GDM1 (cell line): ENCODE measurements at regions not wholly inside any gene's neighbourhood (a gene's known extent, or its start where the extent isn't known, plus 50 kb on each side); places are given as distances from the start of the nearest gene placed in this dataset.
"Not testable (repeated sequence)": the region's sequence is repeated elsewhere in the genome, so short reads cannot be mapped to it uniquely, and the experiment has no call there.

Experiments used
- DNase-seq: peaks from one replicate; lab custom pipeline; 2025; lab: John Stamatoyannopoulos, UW

- DNase-seq, result no peak
Observed at GRCh38 chr5:39542511-39543285, 117.9 kb upstream of the DAB2 start.

DNA sequence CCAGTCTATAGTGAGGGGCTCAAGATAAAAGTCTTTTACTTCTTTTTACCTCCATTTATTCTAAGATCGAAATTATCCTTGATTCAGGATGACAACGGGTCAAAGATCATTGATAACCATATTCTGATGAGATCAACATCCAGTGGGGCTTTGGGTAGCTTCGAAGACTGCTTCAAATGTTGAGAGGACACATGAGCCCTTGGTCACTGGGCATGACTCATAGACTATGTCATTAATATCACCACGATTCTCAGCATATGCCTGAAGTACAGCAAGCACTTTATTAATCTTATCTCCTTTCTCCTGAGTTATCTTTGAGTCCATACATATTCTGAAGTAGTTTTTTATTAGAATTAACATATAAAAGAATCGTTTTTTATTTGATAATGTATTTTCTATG lies 117.1 kb upstream of the DAB2 start:
- DNase-seq, result no peak

DNA sequence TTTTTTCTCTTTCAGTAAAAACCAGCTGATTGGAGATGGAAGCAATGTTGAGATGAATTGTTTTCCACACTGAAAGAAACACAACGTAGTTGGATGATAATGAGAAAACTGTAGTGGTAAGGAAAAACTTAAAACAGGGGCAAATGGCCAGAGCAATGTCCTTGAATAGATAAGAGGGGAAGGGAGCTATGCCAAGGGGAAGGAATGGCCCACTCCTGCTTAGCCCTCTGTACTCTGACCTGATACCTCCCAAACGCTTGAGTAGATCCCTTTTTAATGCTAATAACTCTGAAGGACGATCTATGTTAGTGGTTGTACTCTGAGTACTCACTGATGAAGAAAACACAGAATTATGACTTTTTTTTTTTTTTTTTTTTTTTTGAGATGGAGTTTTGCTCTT lies 114.7 kb upstream of the DAB2 start:
- DNase-seq, result no peak

- DNase-seq, result no peak
Observed at GRCh38 chr5:39534690-39535089, 109.9 kb upstream of the DAB2 start.

DNA sequence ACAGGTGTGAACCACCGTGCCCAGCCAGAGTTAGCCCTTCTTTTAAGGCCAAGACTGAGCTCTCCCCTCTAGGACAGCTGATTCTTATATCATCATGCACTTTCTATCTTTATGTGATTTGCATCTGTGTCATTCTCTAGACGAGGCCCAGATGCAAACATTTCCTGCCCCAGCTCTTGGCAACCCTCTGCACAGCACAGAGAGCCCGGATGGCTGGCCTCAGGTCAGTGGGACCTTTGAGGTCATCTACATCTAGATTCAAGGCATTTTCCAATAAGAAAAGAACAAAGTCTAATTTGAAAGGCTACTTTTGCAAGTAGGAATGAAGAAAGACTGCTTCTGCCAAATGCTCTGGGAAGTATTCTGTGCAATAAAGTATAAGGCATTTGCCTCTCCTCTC lies 109.0 kb upstream of the DAB2 start:
- DNase-seq, result no peak

DNA sequence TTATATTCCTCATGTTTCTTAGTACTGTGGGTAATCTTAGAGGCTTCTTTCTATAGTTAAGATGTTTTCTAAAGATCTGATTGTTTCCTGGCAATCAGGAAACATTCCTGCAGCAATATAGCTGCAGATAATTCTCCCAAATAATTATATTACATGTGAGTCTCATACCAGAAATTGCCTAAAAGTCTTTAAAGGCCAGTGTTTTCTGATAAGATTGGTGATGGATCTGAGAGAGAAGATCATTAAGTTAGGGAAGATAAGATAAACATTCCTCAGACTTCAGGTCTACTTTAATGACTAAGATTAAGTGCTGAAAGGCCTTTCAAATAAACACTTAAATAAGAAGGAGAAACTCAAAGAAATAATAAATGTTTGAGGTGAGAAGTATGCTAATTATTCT lies 107.7 kb upstream of the DAB2 start:
- DNase-seq, result no peak

- no peak for DNase-seq
Observed at GRCh38 chr5:39531306-39531705, 106.5 kb upstream of the DAB2 start.

GRCh38 chr5:39526914-39527477 lies 102.2 kb upstream of the DAB2 start:
- DNase-seq, result peak; percentile 29

DNA sequence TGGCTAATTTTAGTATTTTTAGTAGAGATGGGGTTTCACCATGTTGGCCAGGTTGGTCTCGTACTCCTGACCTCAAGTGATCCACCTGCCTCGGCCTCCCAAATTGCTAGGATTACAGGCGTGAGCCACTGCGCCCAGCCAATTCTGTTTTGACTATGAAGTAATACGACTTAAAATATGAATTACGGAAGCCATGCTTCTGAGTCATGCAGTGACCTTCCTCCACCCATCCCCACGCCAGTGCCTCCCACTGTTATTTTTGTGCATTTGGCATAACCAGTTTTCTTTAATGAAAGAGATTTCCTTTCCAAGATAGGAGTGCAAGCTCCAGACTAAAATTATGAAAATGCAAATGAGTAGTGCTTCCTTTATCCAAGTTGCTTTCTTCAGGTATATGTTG lies 101.0 kb upstream of the DAB2 start:
- DNase-seq, result not testable (repeated sequence)

DNA sequence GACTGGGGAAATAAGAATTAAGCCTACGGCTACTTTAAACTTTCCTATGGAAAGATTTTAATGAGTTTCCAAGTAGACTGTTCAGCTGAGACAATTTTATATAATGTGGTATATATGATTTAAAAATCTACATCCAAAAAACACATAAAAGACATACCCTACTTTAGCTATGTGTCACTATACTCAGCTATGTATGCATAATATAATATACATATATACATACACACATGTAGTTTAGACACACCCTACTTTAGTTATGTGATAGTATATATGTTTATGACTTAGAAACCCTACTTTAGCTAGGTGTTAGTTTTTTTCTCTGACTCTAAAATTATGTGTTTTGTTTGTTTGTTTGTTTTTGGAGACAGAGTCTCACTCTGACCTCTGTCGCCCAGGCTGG lies 100.5 kb upstream of the DAB2 start:
- no peak for DNase-seq

DNA sequence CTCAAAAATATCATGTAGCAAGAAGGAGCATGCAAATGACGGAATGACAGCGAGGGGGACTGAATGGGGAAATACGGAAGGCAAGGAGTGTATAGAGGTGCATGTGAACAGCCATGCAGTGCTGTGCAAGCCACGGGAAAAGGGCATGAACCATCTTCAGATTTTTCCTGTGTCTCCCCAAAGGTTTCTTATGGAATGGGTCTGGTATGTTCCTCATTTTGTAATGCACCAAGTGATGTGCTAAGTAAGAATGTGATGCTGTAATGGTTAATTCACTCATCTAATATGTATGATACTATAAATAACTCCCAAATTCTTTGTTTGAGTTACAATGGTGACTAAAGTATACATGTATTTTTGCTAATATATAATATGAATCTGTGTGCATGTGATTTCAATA lies 99.0 kb upstream of the DAB2 start:
- DNase-seq, result no peak

DNA sequence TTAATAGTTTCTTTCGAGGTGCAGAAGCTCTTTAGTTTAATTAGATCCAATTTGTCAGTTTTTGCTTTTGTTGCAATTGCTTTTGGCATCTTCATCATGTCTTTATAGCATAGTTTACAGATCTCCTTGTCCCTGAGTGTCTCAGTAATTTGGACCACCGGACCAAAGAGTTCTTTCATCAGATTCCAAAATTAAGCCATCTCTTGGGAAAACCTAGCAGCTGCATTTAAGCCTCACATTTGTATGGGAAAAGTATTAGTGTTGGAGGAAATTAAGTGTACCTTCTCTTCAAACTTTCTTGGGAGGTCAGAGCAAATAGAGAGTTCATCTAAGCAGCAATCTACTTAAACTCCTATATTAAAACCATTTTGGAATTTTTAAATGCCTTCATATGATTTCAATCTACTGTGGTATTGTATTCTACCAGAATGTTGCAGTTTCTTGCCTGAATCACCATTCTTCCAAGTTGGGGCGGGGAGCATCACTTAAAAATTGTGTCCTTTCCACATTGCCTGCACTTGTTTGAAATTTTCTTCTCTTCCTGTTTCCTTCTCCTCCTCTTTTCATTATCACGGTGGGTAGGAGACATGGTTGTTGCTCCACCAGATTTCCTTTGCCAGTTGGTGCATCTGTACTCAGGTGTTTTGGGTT lies 97.3 kb upstream of the DAB2 start:
- DNase-seq, result no peak

DNA sequence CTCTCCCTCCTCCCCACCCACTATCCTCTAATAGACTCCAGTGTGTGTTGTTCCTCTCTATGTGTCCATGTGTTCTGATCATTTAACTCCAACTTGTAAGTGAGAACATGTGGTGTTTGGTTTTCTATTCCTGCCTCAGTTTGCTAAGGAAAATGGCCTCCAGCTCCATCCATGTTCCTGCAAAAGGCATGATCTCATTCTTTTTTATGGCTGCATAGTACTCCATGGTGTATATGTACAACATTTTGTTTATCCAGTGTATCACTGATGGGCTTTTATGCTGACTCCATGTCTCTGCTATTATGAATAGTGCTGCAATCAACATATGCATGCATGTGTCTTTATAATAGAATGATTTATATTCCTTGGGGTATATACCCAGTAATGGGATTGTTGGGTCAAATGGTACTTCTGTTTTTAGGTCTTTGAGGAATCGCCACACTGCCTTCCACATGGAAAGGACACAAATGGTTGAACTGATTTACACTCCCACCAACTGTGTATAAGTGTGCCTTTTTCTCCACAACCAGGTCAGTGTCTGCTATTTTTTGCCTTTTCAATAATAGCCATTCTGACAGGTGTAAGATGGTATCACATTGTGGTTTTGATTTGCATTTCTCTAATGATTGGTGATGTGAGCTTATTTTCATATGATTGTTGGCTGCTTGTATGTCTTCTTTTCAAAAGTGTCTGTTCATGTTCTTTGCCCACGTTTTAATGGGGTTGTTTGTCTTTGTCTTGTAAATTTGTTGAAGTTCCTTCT lies 96.5 kb upstream of the DAB2 start:
- DNase-seq, result no peak

DNA sequence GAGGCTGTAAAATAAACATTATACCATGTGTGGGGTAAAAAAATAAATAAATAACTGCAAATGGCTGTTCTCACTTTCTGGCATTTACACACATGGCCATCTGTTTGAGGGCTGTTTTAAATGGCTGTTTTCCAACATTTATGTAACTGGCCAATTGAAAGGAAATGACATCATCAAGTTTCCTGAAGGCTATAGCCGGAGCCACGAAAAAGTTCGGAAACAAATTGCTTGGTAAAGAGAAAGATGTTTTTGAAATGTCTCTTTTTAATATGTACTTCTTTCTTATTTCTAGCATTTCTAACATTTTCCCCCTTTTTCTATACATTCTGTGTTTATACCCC lies 95.4 kb upstream of the DAB2 start:
- DNase-seq, result no peak

DNA sequence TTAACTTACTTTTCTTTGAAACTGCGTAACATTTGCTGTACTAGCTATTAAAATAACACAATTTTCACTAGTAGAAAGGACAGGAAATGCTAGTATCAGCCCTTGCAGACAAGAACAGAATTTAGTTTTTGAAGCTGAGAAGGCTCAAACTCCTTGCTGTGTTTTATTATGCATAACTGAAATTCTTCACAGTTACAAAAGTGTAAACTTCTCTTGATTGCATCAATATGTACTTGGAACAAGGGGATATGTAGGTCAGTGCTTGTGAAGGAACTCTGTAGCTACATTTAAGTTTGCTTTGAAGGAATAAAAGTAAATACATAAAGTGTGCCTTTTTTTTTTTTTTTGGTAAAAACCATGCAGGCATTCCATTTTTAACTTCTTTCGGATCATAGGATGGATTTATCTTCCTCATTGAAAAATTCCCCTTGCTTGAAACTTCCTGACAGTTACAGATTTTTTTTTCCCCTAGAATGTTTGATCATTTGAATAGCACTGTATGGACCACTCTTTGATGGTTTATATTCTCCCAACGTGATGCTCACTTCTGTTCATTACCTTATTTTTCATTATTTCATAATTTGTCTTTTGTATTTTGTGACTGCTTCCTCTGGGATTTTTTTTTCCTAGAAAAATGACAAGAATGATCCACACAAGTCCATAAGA lies 94.9 kb upstream of the DAB2 start:
- DNase-seq, result no peak

DNA sequence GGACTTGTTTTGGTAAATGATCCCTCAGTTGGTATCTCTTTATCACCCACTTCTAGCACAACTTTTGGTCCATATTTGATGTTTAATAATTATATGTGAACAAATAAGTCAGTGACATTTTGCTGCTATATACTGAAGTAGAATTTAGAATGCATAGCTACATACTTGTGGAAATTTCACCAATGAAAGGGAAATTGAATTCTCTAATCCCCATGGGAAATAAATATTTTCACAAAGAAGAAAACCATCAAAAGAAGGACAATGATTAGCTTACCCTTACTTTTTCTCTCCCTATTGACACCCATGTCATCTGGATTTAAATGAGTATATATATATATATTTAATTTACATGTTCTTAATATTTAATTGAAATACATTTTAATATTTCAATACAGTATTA lies 94.3 kb upstream of the DAB2 start:
- DNase-seq, result no peak

DNA sequence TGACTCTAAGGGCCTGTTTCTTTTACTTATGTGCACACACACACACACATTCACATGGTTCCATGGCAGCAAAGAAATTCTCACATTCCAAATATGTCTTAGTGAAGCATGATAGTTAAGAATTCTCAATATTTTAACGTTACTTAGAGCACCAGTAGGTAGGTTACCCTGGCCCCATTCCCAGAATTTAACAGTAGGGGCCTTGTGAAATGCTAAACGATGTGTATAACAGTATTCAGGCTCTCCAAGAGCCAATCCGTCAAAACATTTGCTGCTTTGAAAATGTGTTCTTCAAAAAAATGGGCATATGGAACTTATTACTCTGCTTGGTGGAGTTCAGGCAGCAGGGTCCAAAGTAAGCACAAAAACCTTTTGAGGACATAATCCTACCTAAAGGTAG lies 93.7 kb upstream of the DAB2 start:
- DNase-seq, result no peak

DNA sequence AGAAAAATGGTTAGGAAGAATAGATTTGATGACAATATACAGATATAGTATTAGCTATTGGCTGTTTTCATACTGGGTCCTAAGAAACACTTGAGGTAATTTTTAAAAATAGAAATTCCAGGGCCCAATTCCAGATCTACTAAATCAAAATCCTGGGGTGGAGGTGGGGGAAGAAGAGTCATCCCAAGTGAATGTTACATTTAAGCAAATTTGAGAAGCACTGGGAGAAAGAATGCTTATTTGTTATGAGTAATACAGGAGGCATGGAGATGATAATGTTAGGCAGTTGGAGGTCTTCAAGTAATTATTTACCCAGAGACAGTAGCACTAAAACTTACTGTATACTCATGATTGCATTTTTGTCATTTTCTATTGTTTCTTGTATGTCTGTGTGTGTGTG lies 93.0 kb upstream of the DAB2 start:
- DNase-seq, result no peak

- no peak for DNase-seq
Observed at GRCh38 chr5:39515881-39516280, 91.1 kb upstream of the DAB2 start.

DNA sequence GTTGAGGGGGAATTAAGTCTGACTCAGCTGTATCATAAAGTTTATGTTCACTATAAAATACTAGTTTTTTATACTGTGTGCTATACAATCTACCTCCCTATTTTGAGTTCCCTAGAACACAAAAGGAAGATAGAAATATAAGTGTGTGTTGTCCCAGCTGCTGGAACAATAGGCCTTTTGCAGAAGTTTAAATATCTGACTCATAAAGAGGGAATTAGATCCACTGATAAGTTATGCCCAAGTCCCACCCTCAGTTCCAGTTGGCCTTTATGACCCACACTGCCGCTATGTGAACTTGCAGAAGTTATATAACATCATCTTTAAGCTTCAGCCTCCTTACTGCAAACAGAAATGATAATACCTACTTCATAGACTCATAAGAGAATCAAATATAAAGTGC lies 88.5 kb upstream of the DAB2 start:
- no peak for DNase-seq

- no peak for DNase-seq
Observed at GRCh38 chr5:39506211-39506610, 81.4 kb upstream of the DAB2 start.

- no peak for DNase-seq
Observed at GRCh38 chr5:39505791-39506190, 81.0 kb upstream of the DAB2 start.
